ENCODE measurements at regions not wholly inside any gene's neighbourhood (a gene's known extent, or its start where the extent isn't known, plus 50 kb on each side); places are given as distances from the start of the nearest gene placed in this dataset.

- TF ChIP-seq, protein P1, sequence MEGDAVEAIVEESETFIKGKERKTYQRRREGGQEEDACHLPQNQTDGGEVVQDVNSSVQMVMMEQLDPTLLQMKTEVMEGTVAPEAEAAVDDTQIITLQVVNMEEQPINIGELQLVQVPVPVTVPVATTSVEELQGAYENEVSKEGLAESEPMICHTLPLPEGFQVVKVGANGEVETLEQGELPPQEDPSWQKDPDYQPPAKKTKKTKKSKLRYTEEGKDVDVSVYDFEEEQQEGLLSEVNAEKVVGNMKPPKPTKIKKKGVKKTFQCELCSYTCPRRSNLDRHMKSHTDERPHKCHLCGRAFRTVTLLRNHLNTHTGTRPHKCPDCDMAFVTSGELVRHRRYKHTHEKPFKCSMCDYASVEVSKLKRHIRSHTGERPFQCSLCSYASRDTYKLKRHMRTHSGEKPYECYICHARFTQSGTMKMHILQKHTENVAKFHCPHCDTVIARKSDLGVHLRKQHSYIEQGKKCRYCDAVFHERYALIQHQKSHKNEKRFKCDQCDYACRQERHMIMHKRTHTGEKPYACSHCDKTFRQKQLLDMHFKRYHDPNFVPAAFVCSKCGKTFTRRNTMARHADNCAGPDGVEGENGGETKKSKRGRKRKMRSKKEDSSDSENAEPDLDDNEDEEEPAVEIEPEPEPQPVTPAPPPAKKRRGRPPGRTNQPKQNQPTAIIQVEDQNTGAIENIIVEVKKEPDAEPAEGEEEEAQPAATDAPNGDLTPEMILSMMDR (IDR thresholded peaks at IDR 0.05), result no peak
- H3K79me2 ChIP-seq, result no peaks in the 10 kb centered on the region
- no peak overlapping the region for H2AFZ ChIP-seq
- no peaks in the 10 kb centered on the region for H3K36me3 ChIP-seq (ENCODE audit: control insufficient read depth, insufficient read depth, low read length)
- H3K4me3 ChIP-seq (ENCODE audit: low read depth, low read length), result no peak overlapping the region
- no peaks in the 10 kb centered on the region for H3K9me3 ChIP-seq (ENCODE audit: control insufficient read depth, low read length)
- no peak overlapping the region for H3K9ac ChIP-seq
- no peak overlapping the region for H3K4me2 ChIP-seq (ENCODE audit: low read length)
- H3K27ac ChIP-seq, result no peak overlapping the region
- no peaks in the 10 kb centered on the region for H3K4me1 ChIP-seq
- H3K27me3 ChIP-seq (ENCODE audit: control insufficient read depth, insufficient read depth, low read length), result no peaks in the 10 kb centered on the region
These were observed 283.0 kb downstream of the TMX3 start for GRCh38 chr18:68431922-68432198.

- H3K4me1 ChIP-seq, result no peaks in the 10 kb centered on the region
- TF ChIP-seq, protein P1 (IDR thresholded peaks at IDR 0.05), result no peak
- no peaks in the 10 kb centered on the region for H3K9me3 ChIP-seq (ENCODE audit: control insufficient read depth, low read length)
- H3K27me3 ChIP-seq (ENCODE audit: control insufficient read depth, insufficient read depth, low read length), result no peaks in the 10 kb centered on the region
- no peak overlapping the region for H3K27ac ChIP-seq
- no peaks in the 10 kb centered on the region for H3K36me3 ChIP-seq (ENCODE audit: control insufficient read depth, insufficient read depth, low read length)
- H2AFZ ChIP-seq, result no peak overlapping the region
- H3K79me2 ChIP-seq, result no peaks in the 10 kb centered on the region
- no peak overlapping the region for H3K4me2 ChIP-seq (ENCODE audit: low read length)
- H3K9ac ChIP-seq, result no peak overlapping the region
- H3K4me3 ChIP-seq (ENCODE audit: low read depth, low read length), result no peak overlapping the region
These were observed 283.6 kb downstream of the TMX3 start for GRCh38 chr18:68431111-68431921.

DNA sequence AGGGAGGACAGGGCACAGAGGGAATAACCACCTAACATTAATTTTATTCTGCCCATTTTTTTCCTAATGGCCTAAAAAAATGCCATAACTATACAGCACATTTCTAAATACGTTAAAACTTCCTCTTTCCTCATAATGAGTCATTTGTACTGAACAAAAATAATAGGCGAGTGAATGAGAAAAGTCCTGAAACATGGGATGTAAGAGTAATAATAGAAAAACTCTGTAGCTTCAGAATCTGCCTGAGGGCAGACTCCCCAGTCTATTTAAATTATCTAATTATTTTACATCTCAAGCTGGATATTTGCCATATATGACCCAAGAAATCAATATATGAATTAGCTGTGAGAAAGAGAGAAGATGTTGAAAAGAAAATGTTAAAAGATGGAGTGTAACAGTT is 285.1 kb downstream of the TMX3 start:
- Histone ChIP-seq H3K4me3 (ENCODE audit: low read depth, low read length) (no peak overlapping the region), H3K79me2 (no peaks in the 10 kb centered on the region), H2AFZ (no peak overlapping the region), H3K4me2 (ENCODE audit: low read length) (no peak overlapping the region), H3K9me3 (ENCODE audit: control insufficient read depth, low read length) (no peaks in the 10 kb centered on the region), H3K27ac (no peak overlapping the region), H3K4me1 (no peaks in the 10 kb centered on the region), H3K36me3 (ENCODE audit: control insufficient read depth, insufficient read depth, low read length) (no peaks in the 10 kb centered on the region), H3K27me3 (ENCODE audit: control insufficient read depth, insufficient read depth, low read length) (no peaks in the 10 kb centered on the region), H3K9ac (no peak overlapping the region)
- TF ChIP-seq, protein P1 (IDR thresholded peaks at IDR 0.05), result no peak

GRCh38 chr18:68429111-68429510 is 285.8 kb downstream of the TMX3 start:
- H3K36me3 ChIP-seq (ENCODE audit: control insufficient read depth, insufficient read depth, low read length), result no peaks in the 10 kb centered on the region
- no peaks in the 10 kb centered on the region for H3K9me3 ChIP-seq (ENCODE audit: control insufficient read depth, low read length)
- no peak overlapping the region for H2AFZ ChIP-seq
- no peaks in the 10 kb centered on the region for H3K79me2 ChIP-seq
- H3K4me2 ChIP-seq (ENCODE audit: low read length), result no peak overlapping the region
- H3K4me3 ChIP-seq (ENCODE audit: low read depth, low read length), result no peak overlapping the region
- H3K27ac ChIP-seq, result no peak overlapping the region
- TF ChIP-seq, protein P1 (IDR thresholded peaks at IDR 0.05), result no peak
- H3K27me3 ChIP-seq (ENCODE audit: control insufficient read depth, insufficient read depth, low read length), result no peaks in the 10 kb centered on the region
- no peak overlapping the region for H3K9ac ChIP-seq
- H3K4me1 ChIP-seq, result no peaks in the 10 kb centered on the region

DNA sequence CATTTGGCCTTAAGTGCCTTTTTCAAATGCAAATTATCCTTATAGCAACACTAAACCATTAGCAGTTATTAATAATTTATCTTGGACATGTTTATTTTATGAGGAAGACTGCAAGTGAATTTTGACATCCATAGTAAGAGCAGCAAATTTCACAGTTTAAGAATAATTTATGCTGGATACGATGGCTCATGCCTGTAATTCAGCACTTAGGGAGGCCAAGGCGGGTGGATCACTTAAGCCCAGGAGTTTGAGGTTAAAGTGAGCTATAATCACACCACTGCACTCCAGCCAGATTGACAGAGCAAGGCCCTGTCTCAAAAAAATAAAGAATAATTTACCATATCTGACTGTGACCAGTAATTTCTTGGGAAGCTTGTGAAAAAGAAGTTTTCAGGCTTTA is 286.2 kb downstream of the TMX3 start:
- TF ChIP-seq, protein P1 (IDR thresholded peaks at IDR 0.05), result no peak
- Histone ChIP-seq H3K9me3 (ENCODE audit: control insufficient read depth, low read length) (no peaks in the 10 kb centered on the region), H3K27ac (no peak overlapping the region)

More for the DNA sequence above, 286.2 kb downstream of the TMX3 start:
- no peaks in the 10 kb centered on the region for H3K27me3 ChIP-seq (ENCODE audit: control insufficient read depth, insufficient read depth, low read length)
- H3K4me2 ChIP-seq (ENCODE audit: low read length), result no peak overlapping the region
- no peak overlapping the region for H3K4me3 ChIP-seq (ENCODE audit: low read depth, low read length)
- no peak overlapping the region for H3K9ac ChIP-seq
- H3K36me3 ChIP-seq (ENCODE audit: control insufficient read depth, insufficient read depth, low read length), result no peaks in the 10 kb centered on the region
- no peak overlapping the region for H2AFZ ChIP-seq
- no peaks in the 10 kb centered on the region for H3K79me2 ChIP-seq
- H3K4me1 ChIP-seq, result no peaks in the 10 kb centered on the region

Data from parathyroid adenoma (tissue), 2 donors.